A549 (cell line): ENCODE measurements at regions not wholly inside any gene's neighbourhood (a gene's known extent, or its start where the extent isn't known, plus 50 kb on each side); places are given as distances from the start of the nearest gene placed in this dataset.

ENCODE experiments used
- ATAC-seq, 2 experiments: fragments of 200-7000 bp in 1 of 2; fragments of >200 bp in 1 of 2; cut with Nextera tagmentation in 1 of 2; cut with Tn5 transposase in 1 of 2; 3 replicates each; pipeline versions ENCODE4 v1.8.0 to v1.9.1; 2018 to 2020; ENCODE audit warnings: mild to moderate bottlenecking in 1 of 2, moderate library complexity in 1 of 2
- CTCF ChIA-PET: fragments of 300-600 bp; sonication (Branson Sonifier 250); formaldehyde crosslinking; extraction: SDS; loops from one replicate; lab custom pipeline; 2021; ENCODE audit warnings: antibody characterized with exemption, inconsistent platforms; lab: Yijun Ruan, JAX
- POLR2A ChIA-PET: fragments of 350-600 bp; formaldehyde crosslinking; extraction: SDS; loops from one replicate; lab custom pipeline; 2021; ENCODE audit warnings: antibody characterized with exemption, inconsistent platforms; lab: Yijun Ruan, JAX
- DNase-seq, 2 experiments: peaks; one replicate each; pipeline versions ENCODE4 v3.0.0 to v3.0.0-alpha.2; 2011 to 2016; ENCODE audit warnings: low read depth in 1 of 2, low spot score in 1 of 2
- FAIRE-seq: peaks from 2 replicates; lab custom pipeline; 2011; peaks lifted over from hg19 to GRCh38; lab: Jason Lieb, UNC
- H3K27ac ChIP-seq, 2 experiments: fragments of >200 bp; sonication (Bioruptor Twin); formaldehyde crosslinking; 3 replicates each; pipeline ENCODE4 v1.5.1; 2016 to 2017
- H3K4me1 ChIP-seq: fragments of >200 bp; sonication (Bioruptor Twin); formaldehyde crosslinking; 3 replicates; pipeline ENCODE4 v1.6.1; 2016
- H3K4me2 ChIP-seq: fragments of >200 bp; sonication (Bioruptor Twin); formaldehyde crosslinking; 3 replicates; pipeline ENCODE4 v1.6.1; 2016
- H3K4me3 ChIP-seq: fragments of >200 bp; sonication (Bioruptor Twin); formaldehyde crosslinking; 3 replicates; pipeline ENCODE4 v1.5.1; 2016
- H3K9me3 ChIP-seq: fragments of >200 bp; sonication (Bioruptor Twin); formaldehyde crosslinking; 3 replicates; pipeline ENCODE4 v1.6.1; 2016
- BHLHE40 ChIP-seq: IDR thresholded peaks from 2 replicates; pipeline ENCODE4 v1.6.1; 2012; ENCODE audit warnings: low read depth, low read length, inconsistent platforms
- CBX8 ChIP-seq: fragments of 200-600 bp; sonication (generic); IDR thresholded peaks from 2 replicates; pipeline ENCODE4 v1.6.1; 2016
- ELK1 ChIP-seq: fragments of 150-350 bp; IDR thresholded peaks from 2 replicates; pipeline ENCODE4 v1.6.1; 2014; ENCODE audit warnings: low read depth, mild to moderate bottlenecking, low read length
- FOSL2 ChIP-seq, 2 experiments: fragments of 450-650 bp in 1 of 2; fragments of >200 bp in 1 of 2; sonication (Bioruptor Twin) in 1 of 2; formaldehyde crosslinking; IDR thresholded peaks; 2 replicates each; pipeline versions ENCODE4 v1.5.0 to v1.6.1; 2016 to 2020; ENCODE audit warnings: mild to moderate bottlenecking in 1 of 2, moderate library complexity in 1 of 2
- HDAC2 ChIP-seq: fragments of 200-600 bp; sonication (generic); IDR thresholded peaks from 2 replicates; pipeline ENCODE4 v1.6.1; 2016
- HES2 ChIP-seq: fragments of >200 bp; sonication (Bioruptor Twin); formaldehyde crosslinking; IDR thresholded peaks from 2 replicates; pipeline ENCODE4 v1.6.1; 2016
- HMGXB4 ChIP-seq: fragments of 250-450 bp; sonication (Bioruptor Pico); IDR thresholded peaks from 2 replicates; pipeline ENCODE4 v1.5.0; 2021; ENCODE audit warnings: mild to moderate bottlenecking, moderate library complexity, borderline replicate concordance
- MAX ChIP-seq: IDR thresholded peaks from 2 replicates; pipeline ENCODE4 v1.6.1; 2012
- MAZ ChIP-seq: fragments of 150-350 bp; IDR thresholded peaks from 2 replicates; pipeline ENCODE4 v1.6.1; 2014; ENCODE audit warnings: antibody characterized with exemption, low read depth, low read length, borderline replicate concordance
- MYC ChIP-seq: IDR thresholded peaks from 2 replicates; pipeline ENCODE4 v1.6.1; 2012; ENCODE audit warnings: mild to moderate bottlenecking, inconsistent platforms, low read length, improper control_type of control experiment, borderline replicate concordance
- NPAS2 ChIP-seq: fragments of 250-450 bp; sonication (Bioruptor Pico); IDR thresholded peaks from 2 replicates; pipeline ENCODE4 v1.8.0; 2022; ENCODE audit warnings: mild to moderate bottlenecking, moderate library complexity, borderline replicate concordance
- NR3C1 ChIP-seq: fragments of >200 bp; sonication (Bioruptor Twin); formaldehyde crosslinking; IDR thresholded peaks from 3 replicates; pipeline ENCODE4 v1.6.1; 2017
- PBX3 ChIP-seq: IDR thresholded peaks from 2 replicates; pipeline ENCODE4 v1.6.1; 2012
- PHF8 ChIP-seq: fragments of 200-600 bp; sonication (generic); IDR thresholded peaks from 2 replicates; pipeline ENCODE4 v1.6.1; 2016; ENCODE audit warnings: low read depth, mild to moderate bottlenecking, antibody characterized with exemption, moderate library complexity, borderline replicate concordance
- POLR2AphosphoS2 ChIP-seq: conservative IDR thresholded peaks from 2 replicates; pipeline ENCODE4 v1.6.1; 2012; ENCODE audit warnings: low read length, improper control_type of control experiment, inconsistent platforms
- RAD21 ChIP-seq, 2 experiments: fragments of >200 bp in 1 of 2; sonication (Bioruptor Twin) in 1 of 2; formaldehyde crosslinking in 1 of 2; IDR thresholded peaks in 1 of 2; conservative IDR thresholded peaks in 1 of 2; 2 replicates in 1 of 2; 3 replicates in 1 of 2; pipeline ENCODE4 v1.6.1; 2012 to 2018; ENCODE audit warnings: inconsistent platforms in 1 of 2
- RNF2 ChIP-seq: fragments of 200-600 bp; sonication (generic); IDR thresholded peaks from 2 replicates; pipeline ENCODE4 v1.6.1; 2016; ENCODE audit warnings: low read depth, mild to moderate bottlenecking, antibody characterized with exemption, moderate library complexity, borderline replicate concordance
- SMC3 ChIP-seq: fragments of >200 bp; sonication (Bioruptor Twin); formaldehyde crosslinking; IDR thresholded peaks from 3 replicates; pipeline ENCODE4 v1.6.1; 2018; ENCODE audit warnings: inconsistent platforms
- SREBF2 ChIP-seq: fragments of 450-650 bp; IDR thresholded peaks from 2 replicates; pipeline ENCODE4 v1.6.1; 2014; ENCODE audit warnings: mild to moderate bottlenecking, moderate library complexity
- TP53 ChIP-seq: fragments of 250-450 bp; sonication (Bioruptor Pico); IDR thresholded peaks from 2 replicates; pipeline ENCODE4 v1.5.0; 2021; ENCODE audit warnings: mild to moderate bottlenecking, moderate library complexity
- WGBS: methylation state at CpG from one replicate; pipeline ENCODE4 v1.1.6; 2017; ENCODE audit errors: missing lambda C conversion rate; 5-methylcytosine and 5-hydroxymethylcytosine counted together

GRCh38 chr2:236679884-236680860 lies 110.5 kb downstream of the ACKR3 start:
- DNase-seq = no peak
- no peak overlapping the region for H3K27ac ChIP-seq
- no peak for ATAC-seq
- H3K4me1 ChIP-seq = 0 out of 3 replicates have a peak, but pooled peaks cover 6% of the 10 kb centered on the region
- H3K4me2 ChIP-seq = no peak overlapping the region
- no peaks in the 10 kb centered on the region for H3K9me3 ChIP-seq
- ChIA-PET POLR2A (no interaction called here), CTCF (interaction anchor here (1.3 kb wide), 1 partner anchor 18 kb away, joined by 3 read pairs; no protein-coding TSS in a partner anchor)
- TF ChIP-seq SMC3 (no peak), PBX3 (no peak), RNF2 (no peak), NPAS2 (CRISPR knock-in tag) (no peak), TP53 (CRISPR knock-in tag) (no peak), CBX8 (no peak), FOSL2 (IDR thresholded peaks at IDR 0.05) (no peak), FOSL2 (CRISPR knock-in tag; IDR thresholded peaks at IDR 0.05) (no peak), POLR2AphosphoS2 (no peak), HMGXB4 (CRISPR knock-in tag) (no peak), ELK1 (no peak), HES2 (no peak), RAD21 (conservative IDR thresholded peaks at IDR 0.05 in 1 of 2, IDR thresholded peaks at IDR 0.05 in 1 of 2) (no peak), BHLHE40 (no peak), MAX (no peak), SREBF2 (no peak), MYC (no peak), MAZ (no peak), HDAC2 (no peak), NR3C1 (no peak), PHF8 (no peak)
- H3K4me3 ChIP-seq = no peak overlapping the region
- WGBS = 50% methylated on average over 10 of the region's 10 CpGs
- no peak for FAIRE-seq
